Caco-2 (cell line): ENCODE measurements at regions not wholly inside any gene's neighbourhood (a gene's known extent, or its start where the extent isn't known, plus 50 kb on each side); places are given as distances from the start of the nearest gene placed in this dataset.

Experiments
- BruUV-seq: library from RNA; stranded (reverse); fragments of 400-500 nt; replicated peaks from 2 replicates; lab custom pipeline; 2021; lab: Mats Ljungman, UMichigan
- CTCF ChIA-PET: fragments of 300-600 bp; sonication (Branson Sonifier 250); formaldehyde crosslinking; loops from one replicate; lab custom pipeline; 2022; ENCODE audit warnings: antibody characterized with exemption; lab: Charles Lee
- POLR2A ChIA-PET: fragments of 300-600 bp; sonication (Branson Sonifier 250); formaldehyde crosslinking; loops from one replicate; lab custom pipeline; 2022; ENCODE audit warnings: antibody characterized with exemption; lab: Charles Lee
- DNase-seq, 2 experiments: peaks; one replicate each; pipeline versions ENCODE4 v3.0.0 to v3.0.0-alpha.2; 2020 to 2022
- H3K27me3 ChIP-seq: replicated peaks from 2 replicates; pipeline ENCODE4 v1.6.0; 2011; ENCODE audit warnings: low read length; ENCODE audit not compliant: control insufficient read depth, insufficient read depth
- H3K36me3 ChIP-seq: 2 replicates; pipeline ENCODE4 v1.5.1; 2011; ENCODE audit warnings: low read length; ENCODE audit not compliant: control insufficient read depth, insufficient read depth
- H3K4me1 ChIP-seq: fragments of 250-450 bp; sonication (Bioruptor Pico); 2 replicates; pipeline ENCODE4 v1.5.1; 2020; ENCODE audit warnings: mild to moderate bottlenecking
- H3K4me3 ChIP-seq: 2 replicates; pipeline ENCODE4 v1.5.1; 2011; ENCODE audit warnings: low read depth, mild to moderate bottlenecking, control low read depth, low read length
- H3K9me3 ChIP-seq: fragments of 250-450 bp; sonication (Bioruptor Pico); 2 replicates; pipeline ENCODE4 v1.5.1; 2020; ENCODE audit warnings: mild to moderate bottlenecking, moderate library complexity
- H3K27ac Mint-ChIP-seq: one replicate; pipeline ENCODE4 v1.8.0; 2022; ENCODE audit warnings: mixed read lengths; ENCODE audit not compliant: unreplicated experiment
- H3K27me3 Mint-ChIP-seq: one replicate; pipeline ENCODE4 v1.8.0; 2022; ENCODE audit warnings: mixed read lengths; ENCODE audit not compliant: insufficient read depth, unreplicated experiment
- H3K36me3 Mint-ChIP-seq: one replicate; pipeline ENCODE4 v1.8.0; 2022; ENCODE audit warnings: mild to moderate bottlenecking, mixed read lengths; ENCODE audit not compliant: insufficient read depth, unreplicated experiment
- H3K4me1 Mint-ChIP-seq: one replicate; pipeline ENCODE4 v1.8.0; 2022; ENCODE audit warnings: low read depth, mixed read lengths; ENCODE audit not compliant: unreplicated experiment
- H3K4me3 Mint-ChIP-seq: one replicate; pipeline ENCODE4 v1.8.0; 2022; ENCODE audit warnings: mild to moderate bottlenecking, moderate library complexity, mixed read lengths; ENCODE audit not compliant: unreplicated experiment
- H3K9me3 Mint-ChIP-seq: one replicate; pipeline ENCODE4 v1.8.0; 2022; ENCODE audit warnings: mixed read lengths; ENCODE audit not compliant: unreplicated experiment
- CTCF ChIP-seq, 2 experiments: fragments of 200-600 bp in 1 of 2; IDR thresholded peaks; 1 replicate in 1 of 2; 2 replicates in 1 of 2; pipeline versions ENCODE4 v1.5.1 to v1.8.0; 2011 to 2022; ENCODE audit warnings: antibody characterized with exemption in 1 of 2, control low read depth in 1 of 2, inconsistent platforms in 1 of 2, low read depth in 1 of 2, low read length in 1 of 2, mild to moderate bottlenecking in 1 of 2, moderate library complexity in 1 of 2; ENCODE audit not compliant: insufficient read depth in 1 of 2, severe bottlenecking in 1 of 2, unreplicated experiment in 1 of 2
- intact Hi-C: fragments of 100-400 bp; cut with micrococcal nuclease; formaldehyde crosslinking; loops from one replicate; pipeline ENCODE4 v1.10.0; 2022; ENCODE audit not compliant: unreplicated experiment

- H3K27ac Mint-ChIP-seq, result no peak overlapping the region
- intact Hi-C loops, result no loop called here
- H3K27me3 Mint-ChIP-seq, result no peaks in the 10 kb centered on the region
- TF ChIP-seq CTCF (IDR thresholded peaks at IDR 0.05; ENCODE audit: insufficient read depth in 1 of 2, low read depth in 1 of 2, low read length in 1 of 2, severe bottlenecking in 1 of 2, unreplicated experiment in 1 of 2), result no peak
- DNase-seq, result no peak
- Histone ChIP-seq H3K27me3 (no peaks in the 10 kb centered on the region), H3K9me3 (no peaks in the 10 kb centered on the region), H3K4me1 (peaks cover 3% of the 10 kb centered on the region; the same call in 1 of the 2 replicates), H3K36me3 (no peaks in the 10 kb centered on the region), H3K4me3 (no peak overlapping the region)
- H3K4me1 Mint-ChIP-seq, result no peaks in the 10 kb centered on the region
- no peaks in the 10 kb centered on the region for H3K9me3 Mint-ChIP-seq
- POLR2A ChIA-PET, result no interaction called here
- BruUV-seq, result no TSS peak
- H3K36me3 Mint-ChIP-seq, result no peaks in the 10 kb centered on the region
- no peak overlapping the region for H3K4me3 Mint-ChIP-seq
- CTCF ChIA-PET, result no interaction called here
These were observed 164.5 kb upstream of the BTBD3 start for GRCh38 chr20:11753155-11753554.

- H3K4me3 Mint-ChIP-seq, result no peak overlapping the region
- no peak overlapping the region for H3K27ac Mint-ChIP-seq
- H3K4me1 ChIP-seq, result peaks cover 3% of the 10 kb centered on the region; the same call in 1 of the 2 replicates
- no peaks in the 10 kb centered on the region for H3K9me3 ChIP-seq
- no peaks in the 10 kb centered on the region for H3K9me3 Mint-ChIP-seq
- intact Hi-C loops, result no loop called here
- H3K27me3 ChIP-seq, result no peaks in the 10 kb centered on the region
- CTCF ChIA-PET, result interaction anchor here (0.8 kb wide), 1 partner anchor 37 kb away, joined by 3 read pairs; no protein-coding TSS in a partner anchor
- no peaks in the 10 kb centered on the region for H3K4me1 Mint-ChIP-seq
- H3K36me3 Mint-ChIP-seq, result no peaks in the 10 kb centered on the region
- H3K27me3 Mint-ChIP-seq, result no peaks in the 10 kb centered on the region
- no peaks in the 10 kb centered on the region for H3K36me3 ChIP-seq
- no peak for DNase-seq
- TF ChIP-seq CTCF (IDR thresholded peaks at IDR 0.05; ENCODE audit: insufficient read depth in 1 of 2, low read depth in 1 of 2, low read length in 1 of 2, severe bottlenecking in 1 of 2, unreplicated experiment in 1 of 2), result no peak
- POLR2A ChIA-PET, result no interaction called here
- H3K4me3 ChIP-seq, result no peak overlapping the region
- BruUV-seq, result no TSS peak
These were observed 163.2 kb upstream of the BTBD3 start for GRCh38 chr20:11754451-11754850.

GRCh38 chr20:11755071-11755841, 162.4 kb upstream of the BTBD3 start:
- H3K9me3 ChIP-seq, result no peaks in the 10 kb centered on the region
- no TSS peak for BruUV-seq
- no peaks in the 10 kb centered on the region for H3K36me3 ChIP-seq
- ChIA-PET CTCF (no interaction called here), POLR2A (no interaction called here)
- no peaks in the 10 kb centered on the region for H3K27me3 Mint-ChIP-seq
- no peak for TF ChIP-seq CTCF (IDR thresholded peaks at IDR 0.05; ENCODE audit: insufficient read depth in 1 of 2, low read depth in 1 of 2, low read length in 1 of 2, severe bottlenecking in 1 of 2, unreplicated experiment in 1 of 2)
- peaks cover 3% of the 10 kb centered on the region; the same call in 1 of the 2 replicates for H3K4me1 ChIP-seq
- no peaks in the 10 kb centered on the region for H3K4me1 Mint-ChIP-seq
- H3K27me3 ChIP-seq, result no peaks in the 10 kb centered on the region
- no peak overlapping the region for H3K27ac Mint-ChIP-seq
- H3K4me3 ChIP-seq, result no peak overlapping the region
- DNase-seq, result no peak
- H3K4me3 Mint-ChIP-seq, result no peak overlapping the region
- no peaks in the 10 kb centered on the region for H3K9me3 Mint-ChIP-seq
- intact Hi-C loops, result no loop called here
- no peaks in the 10 kb centered on the region for H3K36me3 Mint-ChIP-seq
